HG03469 (cell line): ENCODE measurements at regions not wholly inside any gene's neighbourhood (a gene's known extent, or its start where the extent isn't known, plus 50 kb on each side); places are given as distances from the start of the nearest gene placed in this dataset.
"Not testable (repeated sequence)": the region's sequence is repeated elsewhere in the genome, so short reads cannot be mapped to it uniquely, and the experiment has no call there.

ENCODE experiments used
- ATAC-seq: cut with Tn5 transposase; IDR thresholded peaks from one replicate; pipeline ENCODE4 v1.9.1; 2021; ENCODE audit warnings: mild to moderate bottlenecking, moderate library complexity, moderate number of reproducible peaks; ENCODE audit not compliant: unreplicated experiment

DNA sequence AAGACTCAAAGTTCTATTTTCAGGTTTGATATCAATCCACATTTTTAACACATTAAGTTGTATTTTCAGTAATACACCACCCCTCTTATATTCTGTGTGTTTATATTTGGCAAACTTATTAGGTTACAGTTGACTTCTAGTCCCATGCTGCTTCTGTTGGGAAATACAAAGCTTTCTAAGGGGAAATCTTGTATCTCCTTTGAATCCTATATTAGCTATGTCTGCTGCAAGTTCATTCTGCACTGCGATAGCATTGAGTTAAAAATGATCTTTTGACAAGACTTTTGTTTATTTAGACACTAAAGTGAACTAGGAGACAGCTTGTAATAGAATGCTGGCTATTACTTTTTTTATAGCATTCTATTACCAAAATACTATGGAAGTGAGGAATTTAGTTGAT is 625.1 kb upstream of the ANKRD30A start:
- no peak for ATAC-seq

DNA sequence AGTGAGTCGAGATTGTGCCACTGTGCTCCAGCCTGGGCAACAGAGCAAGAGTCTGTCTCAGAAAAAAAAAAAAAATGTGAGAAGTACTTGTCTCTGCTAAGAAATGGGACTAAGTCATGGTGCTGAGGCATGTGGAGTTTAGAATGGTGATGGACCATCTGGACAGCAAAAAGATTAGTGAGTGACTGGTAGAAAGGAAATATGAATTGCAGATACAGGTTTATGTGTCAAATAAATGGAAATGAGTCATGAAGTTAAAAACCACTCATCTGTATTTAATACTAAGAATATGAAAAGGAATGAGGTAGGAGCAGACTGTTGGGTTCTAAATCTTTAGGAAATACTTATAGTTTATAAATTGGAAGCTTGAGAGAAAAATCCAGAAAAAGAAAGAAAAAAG is 625.7 kb upstream of the ANKRD30A start:
- no peak for ATAC-seq

DNA sequence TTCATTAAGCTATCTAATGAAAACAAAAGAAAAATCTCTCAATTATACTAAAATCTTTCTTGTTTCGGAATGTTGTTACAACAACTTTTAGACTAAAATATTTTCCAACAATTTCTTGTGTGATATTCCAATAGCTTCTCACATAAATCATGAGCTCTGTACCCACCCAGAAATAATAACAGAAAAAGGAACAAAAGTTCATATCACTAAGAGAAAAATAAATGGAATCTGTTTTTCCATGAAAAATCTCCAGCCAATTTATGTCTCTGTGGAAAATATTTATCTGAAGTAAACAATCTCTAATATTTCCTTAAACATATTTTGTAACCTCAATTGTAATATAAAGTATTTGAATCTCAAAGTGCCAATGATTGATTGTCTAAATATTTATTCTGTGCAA is 628.6 kb upstream of the ANKRD30A start:
- ATAC-seq: no peak

DNA sequence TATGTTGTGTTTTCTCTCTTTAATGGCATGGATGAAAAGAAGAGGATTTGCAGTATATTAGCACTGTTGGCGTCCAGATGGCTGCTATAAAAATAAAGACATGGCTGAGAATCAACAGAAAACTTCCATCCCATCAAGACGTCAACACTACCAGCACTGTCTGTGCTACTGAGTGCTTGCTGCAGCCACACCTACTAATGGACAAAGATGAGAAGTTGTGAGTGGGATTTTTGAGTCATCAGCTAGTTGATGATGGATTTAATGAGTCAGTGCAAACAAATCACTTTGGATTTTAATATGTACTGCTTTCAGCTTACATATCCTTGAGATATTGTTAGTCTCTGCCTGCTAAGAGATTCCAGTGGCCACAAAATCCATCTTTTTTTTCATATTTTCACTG is 631.0 kb upstream of the ANKRD30A start:
- ATAC-seq: no peak

DNA sequence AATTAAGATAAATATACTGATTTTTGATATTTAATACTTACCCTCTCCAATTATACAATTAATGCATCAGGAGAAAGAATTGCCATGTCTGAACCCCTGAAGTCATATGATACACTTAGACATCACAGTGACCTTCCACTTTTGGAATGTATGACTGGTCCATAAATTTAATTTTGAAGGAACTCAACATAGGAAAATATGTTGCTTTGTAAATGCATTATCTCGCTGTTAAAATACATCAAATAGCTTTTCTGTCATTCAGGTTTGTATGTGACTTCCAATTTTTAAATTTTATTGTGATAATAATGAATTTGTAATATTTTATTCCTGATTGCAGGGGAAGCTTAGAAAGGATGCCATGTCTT is 631.9 kb upstream of the ANKRD30A start:
- ATAC-seq: no peak

DNA sequence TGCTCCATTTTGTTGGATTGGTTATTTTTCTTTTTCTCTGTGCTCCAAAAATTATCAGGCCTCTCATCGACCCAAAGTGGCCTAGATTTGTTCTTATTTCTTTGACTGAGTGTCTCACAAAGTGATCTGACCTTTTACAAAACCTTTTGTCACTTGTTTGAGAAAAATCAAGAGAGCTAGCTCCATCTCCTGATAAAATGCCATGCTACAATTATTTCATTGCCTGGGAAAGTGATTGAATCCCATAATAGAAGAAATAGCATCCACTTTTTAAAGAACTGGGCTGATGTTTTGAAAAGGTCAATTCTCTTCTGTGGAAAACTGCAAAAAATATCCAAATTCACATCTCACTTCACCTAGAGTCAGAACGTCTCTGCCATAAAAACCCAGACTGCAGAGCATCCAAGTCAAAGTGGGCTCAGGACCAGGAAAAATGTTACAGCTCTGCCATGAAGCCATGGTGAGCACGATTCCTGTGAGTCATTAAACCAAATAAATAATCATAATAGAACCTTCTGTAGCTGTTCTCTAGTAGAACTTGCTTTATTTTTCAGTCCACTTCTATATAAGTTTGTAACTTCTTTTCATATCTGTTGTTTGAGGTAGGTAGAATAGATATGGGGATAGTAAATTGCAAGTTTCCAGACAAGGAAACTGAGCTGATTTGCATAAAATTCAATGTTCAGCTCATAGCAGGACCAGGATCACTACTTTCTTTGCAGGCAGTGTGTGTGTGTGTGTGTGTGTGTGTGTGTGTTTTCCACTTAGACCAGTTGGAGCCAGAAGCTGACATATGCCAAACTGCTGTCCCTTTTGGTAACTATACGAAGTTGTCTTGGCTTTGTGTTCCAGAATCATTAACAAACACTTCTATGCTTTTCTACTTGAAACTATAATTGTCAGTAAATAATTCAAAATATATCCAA is 632.5 kb upstream of the ANKRD30A start:
- no peak for ATAC-seq

DNA sequence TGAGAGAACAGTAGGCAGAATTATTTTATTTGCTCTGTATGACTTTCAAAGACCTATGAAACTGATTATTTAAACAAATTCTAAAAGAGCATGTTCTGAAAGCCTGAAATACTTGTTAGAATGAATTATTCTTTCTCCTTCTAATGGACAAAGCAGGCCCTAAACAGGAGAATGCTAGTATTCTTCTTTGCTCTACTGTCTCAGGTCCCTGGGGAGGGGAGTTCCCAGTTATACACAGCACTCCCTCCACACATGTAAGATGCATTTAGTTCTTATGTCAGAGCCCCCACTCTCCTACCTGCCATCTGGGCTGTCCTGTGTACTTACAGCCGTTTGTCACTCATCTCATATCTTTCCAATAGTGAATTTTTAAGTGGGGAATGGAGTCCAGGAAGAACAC is 633.5 kb upstream of the ANKRD30A start:
- no peak for ATAC-seq

DNA sequence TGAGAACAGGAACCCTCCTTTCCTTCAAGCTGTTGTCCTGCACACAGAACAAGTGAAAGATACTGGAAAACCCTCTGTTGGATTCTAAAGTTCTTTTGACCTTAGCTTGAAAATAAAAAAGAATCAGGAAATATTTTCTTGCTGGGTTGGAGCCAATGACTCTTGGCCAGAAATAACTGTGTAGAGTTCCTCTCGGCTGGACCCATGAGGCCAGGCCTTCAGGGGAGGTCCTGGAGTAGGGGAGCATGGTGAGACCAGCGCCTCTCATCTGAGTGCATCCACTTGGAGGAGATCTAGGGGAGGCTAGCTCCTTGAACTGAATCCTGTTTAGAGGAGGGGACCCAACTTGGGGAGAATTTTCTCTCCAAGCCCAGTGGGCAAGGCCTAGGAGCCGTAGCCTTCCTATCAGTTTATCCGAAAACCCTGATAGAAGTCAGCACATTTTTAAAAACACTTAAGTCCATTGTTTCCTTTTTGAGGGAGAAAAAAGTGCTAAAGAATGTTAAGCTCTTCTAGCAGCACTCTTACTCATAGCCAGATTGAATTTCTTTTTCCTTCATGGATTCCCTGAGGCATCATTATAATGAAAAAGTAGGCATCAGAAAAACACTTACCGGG is 635.7 kb upstream of the ANKRD30A start:
- no peak for ATAC-seq

DNA sequence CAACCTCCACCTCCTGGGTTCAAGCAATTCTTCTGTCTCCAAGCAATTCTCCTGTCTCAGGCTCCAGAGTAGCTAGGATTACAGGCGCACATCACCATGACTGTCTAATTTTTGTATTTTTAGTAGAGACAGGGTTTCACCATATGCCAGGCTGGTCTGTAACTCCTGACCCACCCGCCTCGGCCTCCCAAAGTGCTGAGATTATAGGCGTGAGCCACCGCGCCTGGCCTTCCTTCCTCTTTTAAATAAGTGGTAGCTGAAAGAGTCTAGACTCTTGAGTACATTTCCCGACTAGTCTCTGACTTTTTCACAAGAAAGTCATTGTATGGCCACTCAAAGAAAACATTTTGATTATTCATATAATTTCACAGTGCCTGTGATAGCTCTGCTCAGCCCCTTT is 636.2 kb upstream of the ANKRD30A start:
- ATAC-seq: no peak

DNA sequence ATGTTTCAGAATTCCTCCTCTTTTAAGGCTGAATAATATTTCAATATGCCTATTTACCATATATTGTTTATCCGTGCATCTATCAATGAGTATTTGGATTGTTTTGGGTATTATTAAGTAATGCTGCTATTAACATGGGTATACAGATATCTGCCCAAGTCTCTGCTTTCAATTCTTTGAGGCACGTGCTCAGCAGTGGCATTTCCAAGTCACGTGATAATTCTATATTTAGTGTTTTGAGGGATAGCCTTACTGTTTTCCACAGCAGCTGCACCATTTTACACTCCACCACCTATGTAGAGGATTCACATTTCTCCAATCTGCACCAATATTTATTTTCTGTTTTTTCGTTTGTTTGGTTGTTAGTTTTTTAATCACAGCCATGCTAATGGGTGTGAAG is 636.8 kb upstream of the ANKRD30A start:
- ATAC-seq: no peak

DNA sequence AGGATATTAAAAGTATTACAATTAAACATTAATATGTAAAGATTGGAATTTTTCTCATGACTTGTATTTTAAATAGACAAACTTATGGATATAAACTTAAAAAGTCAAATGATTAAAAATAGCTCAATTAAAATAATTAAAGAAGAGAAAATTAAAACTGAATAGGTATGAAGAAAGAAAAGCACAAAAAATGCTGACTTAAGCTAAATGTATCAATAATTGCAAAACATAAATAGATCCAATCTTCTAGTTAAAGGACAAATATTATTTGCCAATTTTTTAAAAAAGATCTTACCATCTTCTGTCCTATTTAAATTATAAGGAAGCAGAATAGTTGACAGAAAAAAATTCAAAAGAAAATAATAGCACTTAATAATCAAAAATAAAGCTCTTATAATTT is 646.3 kb upstream of the ANKRD30A start:
- ATAC-seq: no peak

DNA sequence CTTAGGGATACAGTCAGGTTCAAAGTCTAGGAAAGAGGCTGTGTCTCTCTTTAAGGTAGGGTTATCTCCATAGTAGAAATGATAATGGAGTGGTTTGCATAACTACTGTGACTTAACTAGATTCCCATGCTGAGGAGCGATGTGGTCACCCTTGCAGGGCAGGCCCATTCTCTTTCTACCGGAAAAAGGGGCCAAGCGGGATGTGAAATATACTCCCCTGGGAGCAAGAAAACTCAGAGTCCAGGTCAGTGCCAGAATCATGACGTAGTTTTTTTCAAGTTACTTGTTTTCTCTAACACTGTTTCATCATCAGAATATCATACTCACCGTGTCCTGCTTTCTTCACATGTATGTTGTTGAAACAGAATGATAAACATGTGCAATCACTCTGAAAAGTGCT is 649.0 kb upstream of the ANKRD30A start:
- no peak for ATAC-seq

DNA sequence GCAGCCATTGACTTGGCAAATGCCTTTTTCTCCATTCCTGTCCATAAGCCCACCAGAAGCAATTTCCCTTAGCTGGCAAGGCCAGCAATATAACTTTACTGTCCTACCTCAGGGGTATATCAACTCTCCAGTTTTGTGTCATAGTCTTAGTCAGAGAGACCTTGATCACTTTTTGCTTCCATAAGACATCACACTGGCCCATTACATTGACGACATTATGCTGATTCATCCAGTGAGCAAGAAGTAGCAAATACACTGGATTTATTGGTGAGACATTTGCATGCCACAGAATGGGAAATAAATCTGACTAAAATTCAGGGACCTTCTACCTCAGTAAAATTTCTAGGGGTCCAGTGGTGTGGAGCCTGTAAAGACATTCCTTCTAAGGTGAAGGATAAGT is 649.7 kb upstream of the ANKRD30A start:
- no peak for ATAC-seq

DNA sequence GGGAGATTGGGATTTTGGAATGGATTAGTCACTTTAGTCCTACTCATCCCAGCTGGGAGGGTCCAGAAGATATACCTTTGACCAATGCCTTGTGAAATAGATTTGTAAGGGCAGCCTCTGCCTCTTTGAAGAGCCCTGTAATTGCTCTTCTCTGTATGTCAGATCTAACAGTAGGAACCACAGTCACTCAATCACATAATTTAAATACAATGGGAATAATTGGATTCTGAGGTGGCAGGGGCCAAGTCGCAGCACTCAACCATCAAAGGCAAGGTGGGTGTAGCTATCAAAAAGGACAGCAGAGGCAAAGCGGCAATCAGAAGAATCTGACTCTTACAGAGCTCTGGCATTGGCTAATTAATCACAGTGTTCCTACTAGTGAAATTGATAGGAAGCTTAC is 650.9 kb upstream of the ANKRD30A start:
- ATAC-seq: no peak

DNA sequence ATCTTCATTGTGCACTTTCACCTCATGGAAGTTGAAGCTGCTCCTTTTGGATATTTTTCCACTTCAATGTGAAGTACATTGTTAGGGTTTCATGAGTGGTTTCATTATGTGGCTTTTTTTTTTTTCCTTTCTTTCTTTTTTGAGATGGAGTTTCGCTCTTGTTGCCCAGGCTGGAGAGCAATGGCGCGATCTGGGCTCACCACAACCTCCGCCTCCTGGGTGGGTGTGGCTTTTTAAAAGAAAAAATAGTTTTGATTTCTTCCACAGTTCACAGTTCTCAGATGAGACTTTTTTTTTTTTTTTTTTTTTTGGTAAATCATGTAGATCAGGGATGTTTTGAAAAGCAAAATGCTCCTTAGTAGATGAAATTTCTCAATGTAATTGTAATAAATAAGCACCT is 652.3 kb upstream of the ANKRD30A start:
- ATAC-seq: no peak

DNA sequence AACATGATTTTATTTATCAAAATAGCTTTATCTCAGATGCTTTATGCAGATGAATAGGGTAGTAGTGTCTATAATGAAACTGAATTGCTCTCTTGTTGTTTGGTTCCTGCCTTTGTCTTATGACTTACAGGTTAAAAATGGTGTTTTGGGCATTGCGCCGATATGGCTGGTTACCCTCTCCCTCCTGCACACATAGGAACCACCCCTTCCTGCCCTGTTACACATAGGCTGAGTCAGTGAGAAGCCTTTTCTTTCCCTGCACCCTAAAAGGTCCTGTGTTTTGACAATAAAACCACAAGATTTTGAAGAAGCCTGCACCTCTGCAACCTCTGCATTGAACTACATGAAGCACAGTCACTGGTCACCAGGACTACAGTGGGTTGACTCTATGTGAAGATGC is 655.8 kb upstream of the ANKRD30A start:
- ATAC-seq: no peak

DNA sequence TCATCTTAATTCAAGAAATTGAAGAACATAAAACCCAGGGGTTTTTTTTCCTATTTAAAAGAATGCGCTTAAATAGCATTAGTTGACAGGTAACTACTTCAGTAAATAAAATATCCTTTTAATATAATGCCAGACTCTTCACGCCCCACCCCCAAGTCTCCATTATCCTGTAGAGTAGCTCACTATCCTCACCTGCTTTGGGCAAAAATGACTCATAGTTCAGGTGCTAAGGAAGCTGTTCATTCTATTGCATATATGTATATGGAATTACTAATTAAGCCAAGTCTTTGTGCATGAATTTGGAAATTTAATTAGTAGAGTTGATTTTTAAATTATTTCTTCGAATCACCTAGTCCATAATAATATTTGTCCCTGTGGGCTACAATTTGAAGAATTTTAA is 656.8 kb upstream of the ANKRD30A start:
- no peak for ATAC-seq

DNA sequence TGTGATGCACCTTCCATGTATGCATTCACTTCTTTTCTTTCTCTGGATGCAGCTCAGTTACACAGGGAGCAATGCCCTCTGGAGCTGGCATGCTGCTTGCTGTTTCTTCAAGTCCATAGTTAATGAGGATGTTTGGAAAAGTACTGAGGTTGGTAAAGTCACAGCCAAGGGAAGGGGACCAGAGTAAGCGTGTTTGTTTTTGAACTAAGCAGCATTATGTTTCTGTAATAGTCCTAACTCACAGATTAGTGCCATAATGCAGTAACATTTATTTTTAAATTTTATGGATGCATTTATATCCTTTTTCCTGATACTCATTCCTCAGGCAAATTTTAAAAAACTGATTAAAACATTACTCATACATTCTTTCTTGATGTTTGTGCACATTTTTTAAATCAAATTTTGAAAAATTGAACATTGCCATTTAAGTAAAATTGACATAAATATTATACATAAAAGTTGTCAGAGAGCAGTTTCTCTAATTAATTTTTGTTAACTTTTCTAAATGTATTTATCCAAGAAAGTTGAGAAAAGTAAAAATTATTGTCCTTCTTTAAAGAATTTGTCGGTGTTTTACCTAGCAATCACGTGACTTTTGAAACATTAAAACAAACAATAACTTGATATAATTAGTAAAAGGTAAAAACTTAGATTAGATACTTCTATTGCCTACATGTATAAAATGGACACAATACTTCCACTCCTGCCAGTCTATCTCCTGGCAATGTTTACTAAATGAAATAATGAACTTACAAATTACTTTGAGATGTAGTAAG is 659.6 kb upstream of the ANKRD30A start:
- no peak for ATAC-seq

DNA sequence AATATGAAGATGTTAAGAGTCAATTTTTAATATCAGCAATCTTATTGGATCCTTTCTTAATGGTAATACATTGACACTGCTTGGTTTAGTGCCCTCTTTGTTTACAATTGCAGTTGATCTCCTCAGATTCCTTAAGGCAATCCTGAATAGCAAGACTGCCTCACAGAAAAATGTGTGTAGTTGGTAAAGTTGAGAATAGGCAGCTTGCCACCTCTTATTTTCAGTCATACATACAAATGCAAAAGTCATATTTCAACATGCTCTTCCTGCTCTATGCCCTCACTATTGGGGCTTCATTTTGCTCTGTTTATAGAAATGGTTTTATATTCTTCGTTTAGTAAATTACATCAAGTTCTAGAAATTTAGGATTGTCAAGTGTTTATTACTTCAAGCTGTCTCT is 661.1 kb upstream of the ANKRD30A start:
- no peak for ATAC-seq

DNA sequence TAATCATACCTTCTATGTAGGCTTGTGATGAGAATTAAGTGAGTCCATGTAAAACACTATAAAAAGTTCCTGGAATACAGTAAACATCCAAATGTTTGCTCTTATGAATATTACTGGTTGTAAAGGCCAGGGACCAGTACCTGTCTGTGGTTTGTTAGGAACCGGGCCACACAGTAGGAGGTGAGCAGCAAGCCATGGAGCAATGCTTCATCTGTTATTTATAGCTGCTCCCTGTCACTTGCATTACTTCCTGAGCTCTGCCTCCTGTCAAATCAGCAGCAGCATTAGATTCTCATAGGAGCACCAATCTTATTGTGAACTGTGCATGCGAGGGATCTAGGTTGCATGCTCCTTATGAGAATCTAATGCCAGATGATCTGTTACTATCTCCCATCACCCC is 662.0 kb upstream of the ANKRD30A start:
- ATAC-seq: no peak

DNA sequence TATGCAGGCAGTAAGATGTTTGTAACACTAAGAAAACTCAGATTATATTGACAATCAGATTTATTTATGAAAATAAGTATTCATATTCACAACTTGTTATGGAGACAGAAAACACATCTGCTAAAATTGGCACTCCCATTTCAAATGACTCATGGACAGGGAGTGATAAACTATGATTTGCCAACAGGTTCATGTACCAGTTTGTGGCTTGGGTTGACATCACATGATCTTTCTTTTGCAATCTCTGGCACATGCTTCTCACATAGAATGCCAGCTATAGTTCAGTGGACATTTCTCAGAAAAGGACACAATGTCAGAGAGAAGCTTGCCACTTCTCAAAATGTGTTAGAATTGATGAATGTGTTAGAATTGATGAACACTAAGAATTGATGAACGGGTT is 663.2 kb upstream of the ANKRD30A start:
- ATAC-seq: no peak

DNA sequence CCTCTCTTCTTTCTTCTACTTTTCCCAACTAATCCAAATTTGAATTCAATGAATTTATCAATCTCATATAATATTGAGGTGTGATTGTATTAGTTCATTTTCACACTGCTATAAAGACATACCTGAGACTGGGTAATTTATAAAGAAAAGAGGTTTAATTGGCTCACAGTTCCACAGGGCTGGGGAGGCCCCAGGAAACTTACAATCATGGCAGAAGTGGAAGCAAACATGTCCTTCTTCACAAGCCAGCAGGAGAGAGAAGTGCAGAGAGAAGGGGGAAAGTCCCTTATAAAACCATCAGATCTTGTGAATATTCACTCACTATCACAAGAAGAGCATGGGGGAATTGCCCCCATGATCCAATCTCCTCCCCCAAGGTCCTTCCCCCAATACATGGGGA is 667.0 kb upstream of the ANKRD30A start:
- not testable (repeated sequence) for ATAC-seq
